HepG2 (cell line): ENCODE measurements at regions not wholly inside any gene's neighbourhood (a gene's known extent, or its start where the extent isn't known, plus 50 kb on each side); places are given as distances from the start of the nearest gene placed in this dataset.

Experiments
- ATAC-seq: fragments of 200-7000 bp; cut with Tn5 transposase; 3 replicates; pipeline ENCODE4 v1.9.1; 2020; ENCODE audit warnings: mild to moderate bottlenecking, moderate library complexity
- BruUV-seq: library from RNA; stranded (reverse); fragments of 400-500 nt; replicated peaks from 2 replicates; lab custom pipeline; 2021; lab: Mats Ljungman, UMichigan
- CTCF ChIA-PET: fragments of 300-600 bp; formaldehyde crosslinking; extraction: SDS; loops from one replicate; lab custom pipeline; 2021; ENCODE audit warnings: low total read pairs, inconsistent platforms, low intra/inter-chr PET ratio; lab: Yijun Ruan, JAX
- POLR2A ChIA-PET: fragments of 350-600 bp; sonication (Branson Sonifier 250); formaldehyde crosslinking; loops from one replicate; lab custom pipeline; 2020; ENCODE audit warnings: antibody characterized with exemption, inconsistent platforms; lab: Yijun Ruan, JAX
- DNase-seq: peaks from one replicate; pipeline ENCODE4 v3.0.0-alpha.2; 2015; ENCODE audit warnings: low spot score
- FAIRE-seq: peaks from 3 replicates; lab custom pipeline; 2011; peaks lifted over from hg19 to GRCh38; lab: Jason Lieb, UNC
- H2AFZ ChIP-seq: one replicate; pipeline ENCODE4 v1.6.1; 2011; ENCODE audit warnings: low read length, inconsistent platforms
- H3K27ac ChIP-seq: fragments of 300-600 bp; 3 replicates; pipeline ENCODE4 v1.8.0; 2011; ENCODE audit warnings: mixed run types, mild to moderate bottlenecking, mixed read lengths, low read length, inconsistent platforms; ENCODE audit not compliant: insufficient read depth; ENCODE audit errors: extremely low read length
- H3K27me3 ChIP-seq, 2 experiments: fragments of 200-600 bp in 1 of 2; 2 replicates in 1 of 2; 3 replicates in 1 of 2; pipeline versions ENCODE4 v1.6.0 to v1.8.0; 2011; ENCODE audit warnings: low read length in 2 of 2, mild to moderate bottlenecking in 2 of 2, moderate library complexity in 2 of 2, inconsistent platforms in 1 of 2; ENCODE audit not compliant: insufficient read depth in 2 of 2, control insufficient read depth in 1 of 2
- H3K36me3 ChIP-seq, 2 experiments: fragments of 200-600 bp in 1 of 2; replicated peaks in 1 of 2; 2 replicates in 1 of 2; 3 replicates in 1 of 2; pipeline versions ENCODE4 v1.5.1 to v1.8.0; 2011; ENCODE audit warnings: low read length in 2 of 2, inconsistent platforms in 1 of 2; ENCODE audit not compliant: insufficient read depth in 2 of 2, control insufficient read depth in 1 of 2
- H3K4me1 ChIP-seq: 2 replicates; pipeline ENCODE4 v1.5.1; 2012; ENCODE audit warnings: low read length, inconsistent platforms; ENCODE audit not compliant: insufficient read depth
- H3K4me2 ChIP-seq: 2 replicates; pipeline ENCODE4 v1.6.0; 2011; ENCODE audit warnings: low read depth, low read length, inconsistent platforms
- H3K4me3 ChIP-seq, 3 experiments: fragments of 200-600 bp in 1 of 3; sonication (generic), shearing (Covaris generic) in 1 of 3; replicated peaks in 1 of 3; 2 replicates each; pipeline ENCODE4 v1.5.1; 2011 to 2016; ENCODE audit warnings: low read length in 3 of 3, inconsistent platforms in 2 of 3, low read depth in 2 of 3, mild to moderate bottlenecking in 2 of 3, control low read depth in 1 of 3, mixed read lengths in 1 of 3; ENCODE audit not compliant: insufficient read depth in 1 of 3
- H3K79me2 ChIP-seq: one replicate; pipeline ENCODE4 v1.6.1; 2011; ENCODE audit warnings: low read length, inconsistent platforms; ENCODE audit not compliant: insufficient read depth
- H3K9ac ChIP-seq: 2 replicates; pipeline ENCODE4 v1.6.0; 2011; ENCODE audit warnings: mild to moderate bottlenecking, low read depth, low read length, inconsistent platforms; ENCODE audit not compliant: insufficient read depth
- H3K9me3 ChIP-seq: 2 replicates; pipeline ENCODE4 v1.5.1; 2012; ENCODE audit warnings: mild to moderate bottlenecking, low read length
- H4K20me1 ChIP-seq: 2 replicates; pipeline ENCODE4 v1.6.0; 2011; ENCODE audit warnings: inconsistent platforms, mild to moderate bottlenecking, low read length, moderate library complexity; ENCODE audit not compliant: insufficient read depth
- BRCA1 ChIP-seq: sonication (generic); formaldehyde crosslinking; IDR thresholded peaks from 2 replicates; pipeline ENCODE4 v1.4.0; 2020; ENCODE audit warnings: missing genetic modification reagents
- ESRRA ChIP-seq: sonication (generic); formaldehyde crosslinking; IDR thresholded peaks from 2 replicates; pipeline ENCODE4 v1.5.1; 2020; ENCODE audit warnings: mild to moderate bottlenecking, low read depth, missing genetic modification reagents
- PCBP2 ChIP-seq: fragments of 200-400 bp; formaldehyde crosslinking; optimal IDR thresholded peaks from 2 replicates; pipeline ENCODE3; 2018; ENCODE audit warnings: low read length, low read depth; ENCODE audit not compliant: poor library complexity, severe bottlenecking
- SMAD3 ChIP-seq: sonication (generic); formaldehyde crosslinking; IDR thresholded peaks from 2 replicates; pipeline ENCODE4 v1.4.0; 2020; ENCODE audit warnings: missing genetic modification reagents
- WGBS: methylation state at CpG from one replicate; pipeline ENCODE4 v1.1.6; 2017; ENCODE audit warnings: low lambda C conversion rate; 5-methylcytosine and 5-hydroxymethylcytosine counted together
- in situ Hi-C: cut with HindIII; loops from 2 replicates; pipeline ENCODE4 v1.10.0; 2017; ENCODE audit warnings: low pct_unique_long_range_greater_than_20kb; ENCODE audit not compliant: extremely low pct_ligation_motif_present
- intact Hi-C: fragments of 100-400 bp; cut with micrococcal nuclease; formaldehyde crosslinking; loops from one replicate; pipeline ENCODE4 v1.10.0; 2022; ENCODE audit not compliant: unreplicated experiment
- TF ChIP-seq, protein P1 (sequence below): fragments of 450-650 bp; IDR thresholded peaks from 2 replicates; pipeline ENCODE4 v1.6.1; 2016
- TF ChIP-seq, protein P2 (sequence below): sonication (generic); formaldehyde crosslinking; IDR thresholded peaks from 2 replicates; pipeline ENCODE4 v1.8.0; 2022; ENCODE audit warnings: mild to moderate bottlenecking, missing genetic modification reagents, borderline replicate concordance
- TF ChIP-seq, protein P3 (sequence below): sonication (generic); formaldehyde crosslinking; IDR thresholded peaks from 2 replicates; pipeline ENCODE4 v1.4.0; 2020; ENCODE audit warnings: missing genetic modification reagents, mild to moderate bottlenecking, borderline replicate concordance
- TF ChIP-seq, protein P4 (sequence below): IDR thresholded peaks from 2 replicates; pipeline ENCODE4 v1.6.1; 2016

DNA sequence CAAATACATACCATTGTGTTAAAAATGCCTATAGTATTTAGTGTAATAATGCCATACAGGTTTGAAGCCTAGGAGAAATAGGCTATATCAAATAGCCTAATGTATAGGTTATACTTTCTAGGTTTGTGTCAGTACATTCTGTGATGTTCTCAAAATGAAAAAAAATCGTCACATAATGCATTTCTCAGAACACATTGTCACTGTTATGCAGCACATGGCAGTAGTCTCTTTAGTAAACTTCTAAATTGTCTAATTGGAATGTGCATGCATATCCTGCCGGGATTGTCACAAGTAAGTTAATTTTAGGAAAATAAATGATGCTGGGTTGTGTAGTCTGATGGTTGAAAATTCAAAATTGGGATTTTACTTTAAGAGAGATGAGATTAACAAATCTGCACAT is 920.1 kb upstream of the CNTN5 start:
- Histone ChIP-seq H3K9me3 (no peaks in the 10 kb centered on the region), H3K4me2 (no peak overlapping the region), H3K27ac (no peak overlapping the region), H3K4me3 (no peak overlapping the region), H2AFZ (no peak overlapping the region), H3K27me3 (no peaks in the 10 kb centered on the region), H4K20me1 (no peaks in the 10 kb centered on the region), H3K9ac (no peak overlapping the region), H3K79me2 (no peaks in the 10 kb centered on the region), H3K36me3 (no peaks in the 10 kb centered on the region), H3K4me1 (no peaks in the 10 kb centered on the region)
- FAIRE-seq (no peak), DNase-seq (no peak), ATAC-seq (no peak)
- no peak for TF ChIP-seq SMAD3 (CRISPR knock-in tag)
- TF ChIP-seq, protein P1, sequence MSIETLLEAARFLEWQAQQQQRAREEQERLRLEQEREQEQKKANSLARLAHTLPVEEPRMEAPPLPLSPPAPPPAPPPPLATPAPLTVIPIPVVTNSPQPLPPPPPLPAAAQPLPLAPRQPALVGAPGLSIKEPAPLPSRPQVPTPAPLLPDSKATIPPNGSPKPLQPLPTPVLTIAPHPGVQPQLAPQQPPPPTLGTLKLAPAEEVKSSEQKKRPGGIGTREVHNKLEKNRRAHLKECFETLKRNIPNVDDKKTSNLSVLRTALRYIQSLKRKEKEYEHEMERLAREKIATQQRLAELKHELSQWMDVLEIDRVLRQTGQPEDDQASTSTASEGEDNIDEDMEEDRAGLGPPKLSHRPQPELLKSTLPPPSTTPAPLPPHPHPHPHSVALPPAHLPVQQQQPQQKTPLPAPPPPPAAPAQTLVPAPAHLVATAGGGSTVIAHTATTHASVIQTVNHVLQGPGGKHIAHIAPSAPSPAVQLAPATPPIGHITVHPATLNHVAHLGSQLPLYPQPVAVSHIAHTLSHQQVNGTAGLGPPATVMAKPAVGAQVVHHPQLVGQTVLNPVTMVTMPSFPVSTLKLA, result peak; percentile 91
- POLR2A ChIA-PET, result no interaction called here
- intact Hi-C loops, result no loop called here
- CTCF ChIA-PET, result no interaction called here
- no TSS peak for BruUV-seq
- WGBS, result 2% methylated on average over 2 of the region's 2 CpGs
- in situ Hi-C loops, result no loop called here

DNA sequence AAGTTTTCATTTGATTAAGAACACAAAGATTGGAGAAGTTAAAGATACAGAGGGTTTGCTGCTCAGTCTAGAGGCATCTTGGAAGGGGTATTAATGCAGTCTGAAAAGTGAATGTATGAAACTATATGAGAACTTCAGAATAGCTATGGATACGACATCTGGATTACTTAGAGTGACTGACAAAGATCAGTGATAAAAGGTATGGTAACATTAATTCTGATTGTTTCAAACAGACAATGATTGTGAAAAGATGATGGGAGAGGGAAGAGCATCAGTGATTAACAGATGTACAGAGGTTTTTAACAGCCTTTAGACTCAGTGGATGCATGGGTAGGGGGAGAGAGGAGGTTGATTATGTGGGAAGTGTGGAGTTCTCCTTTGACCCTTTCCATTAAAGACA is 919.4 kb upstream of the CNTN5 start:
- in situ Hi-C loops, result no loop called here
- Histone ChIP-seq H4K20me1 (no peaks in the 10 kb centered on the region), H3K4me1 (no peaks in the 10 kb centered on the region), H3K79me2 (no peaks in the 10 kb centered on the region), H3K4me2 (no peak overlapping the region), H2AFZ (no peak overlapping the region), H3K9me3 (no peaks in the 10 kb centered on the region), H3K27me3 (no peaks in the 10 kb centered on the region), H3K9ac (no peak overlapping the region), H3K36me3 (no peaks in the 10 kb centered on the region), H3K4me3 (no peak overlapping the region), H3K27ac (no peak overlapping the region)
- intact Hi-C loops, result no loop called here
- ATAC-seq, result no peak
- TF ChIP-seq, protein P2, sequence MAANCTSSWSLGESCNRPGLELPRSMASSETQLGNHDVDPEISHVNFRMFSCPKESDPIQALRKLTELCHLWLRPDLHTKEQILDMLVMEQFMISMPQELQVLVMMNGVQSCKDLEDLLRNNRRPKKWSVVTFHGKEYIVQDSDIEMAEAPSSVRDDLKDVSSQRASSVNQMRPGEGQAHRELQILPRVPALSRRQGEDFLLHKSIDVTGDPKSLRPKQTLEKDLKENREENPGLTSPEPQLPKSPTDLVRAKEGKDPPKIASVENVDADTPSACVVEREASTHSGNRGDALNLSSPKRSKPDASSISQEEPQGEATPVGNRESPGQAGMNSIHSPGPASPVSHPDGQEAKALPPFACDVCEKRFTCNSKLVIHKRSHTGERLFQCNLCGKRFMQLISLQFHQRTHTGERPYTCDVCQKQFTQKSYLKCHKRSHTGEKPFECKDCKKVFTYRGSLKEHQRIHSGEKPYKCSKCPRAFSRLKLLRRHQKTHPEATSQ, result no peak
- TF ChIP-seq ESRRA (CRISPR knock-in tag) (no peak), BRCA1 (CRISPR knock-in tag) (no peak), PCBP2 (no peak)
- TF ChIP-seq, protein P3, sequence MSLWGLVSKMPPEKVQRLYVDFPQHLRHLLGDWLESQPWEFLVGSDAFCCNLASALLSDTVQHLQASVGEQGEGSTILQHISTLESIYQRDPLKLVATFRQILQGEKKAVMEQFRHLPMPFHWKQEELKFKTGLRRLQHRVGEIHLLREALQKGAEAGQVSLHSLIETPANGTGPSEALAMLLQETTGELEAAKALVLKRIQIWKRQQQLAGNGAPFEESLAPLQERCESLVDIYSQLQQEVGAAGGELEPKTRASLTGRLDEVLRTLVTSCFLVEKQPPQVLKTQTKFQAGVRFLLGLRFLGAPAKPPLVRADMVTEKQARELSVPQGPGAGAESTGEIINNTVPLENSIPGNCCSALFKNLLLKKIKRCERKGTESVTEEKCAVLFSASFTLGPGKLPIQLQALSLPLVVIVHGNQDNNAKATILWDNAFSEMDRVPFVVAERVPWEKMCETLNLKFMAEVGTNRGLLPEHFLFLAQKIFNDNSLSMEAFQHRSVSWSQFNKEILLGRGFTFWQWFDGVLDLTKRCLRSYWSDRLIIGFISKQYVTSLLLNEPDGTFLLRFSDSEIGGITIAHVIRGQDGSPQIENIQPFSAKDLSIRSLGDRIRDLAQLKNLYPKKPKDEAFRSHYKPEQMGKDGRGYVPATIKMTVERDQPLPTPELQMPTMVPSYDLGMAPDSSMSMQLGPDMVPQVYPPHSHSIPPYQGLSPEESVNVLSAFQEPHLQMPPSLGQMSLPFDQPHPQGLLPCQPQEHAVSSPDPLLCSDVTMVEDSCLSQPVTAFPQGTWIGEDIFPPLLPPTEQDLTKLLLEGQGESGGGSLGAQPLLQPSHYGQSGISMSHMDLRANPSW (CRISPR knock-in tag), result no peak
- TF ChIP-seq, protein P4, sequence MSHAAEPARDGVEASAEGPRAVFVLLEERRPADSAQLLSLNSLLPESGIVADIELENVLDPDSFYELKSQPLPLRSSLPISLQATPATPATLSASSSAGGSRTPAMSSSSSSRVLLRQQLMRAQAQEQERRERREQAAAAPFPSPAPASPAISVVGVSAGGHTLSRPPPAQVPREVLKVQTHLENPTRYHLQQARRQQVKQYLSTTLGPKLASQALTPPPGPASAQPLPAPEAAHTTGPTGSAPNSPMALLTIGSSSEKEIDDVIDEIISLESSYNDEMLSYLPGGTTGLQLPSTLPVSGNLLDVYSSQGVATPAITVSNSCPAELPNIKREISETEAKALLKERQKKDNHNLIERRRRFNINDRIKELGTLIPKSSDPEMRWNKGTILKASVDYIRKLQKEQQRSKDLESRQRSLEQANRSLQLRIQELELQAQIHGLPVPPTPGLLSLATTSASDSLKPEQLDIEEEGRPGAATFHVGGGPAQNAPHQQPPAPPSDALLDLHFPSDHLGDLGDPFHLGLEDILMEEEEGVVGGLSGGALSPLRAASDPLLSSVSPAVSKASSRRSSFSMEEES (CRISPR knock-in tag), result no peak
- no peak for DNase-seq
- 0% methylated on average over 1 of the region's 1 CpG for WGBS
- no peak for FAIRE-seq
- ChIA-PET CTCF (no interaction called here), POLR2A (no interaction called here)
- no TSS peak for BruUV-seq
